Inflammatory macrophage treated with lipopolysaccharide for 1 hour (primary cell): ENCODE measurements at regions not wholly inside any gene's neighbourhood (a gene's known extent, or its start where the extent isn't known, plus 50 kb on each side); places are given as distances from the start of the nearest gene placed in this dataset.

Experiments
- DNase-seq, 2 donors: peaks; one replicate each; pipeline ENCODE4 v3.0.0-alpha.2; 2020 to 2022

- DNase-seq = no peak
These were observed 401.9 kb upstream of the IGFBP3 start for GRCh38 chr7:46322937-46323336.

- no peak for DNase-seq
These were observed 400.6 kb upstream of the IGFBP3 start for GRCh38 chr7:46321556-46322205.

GRCh38 chr7:46320956-46321355 is 399.9 kb upstream of the IGFBP3 start:
- DNase-seq = no peak

- DNase-seq = no peak
These were observed 398.8 kb upstream of the IGFBP3 start for GRCh38 chr7:46319841-46320240.

GRCh38 chr7:46318276-46318675 is 397.2 kb upstream of the IGFBP3 start:
- no peak for DNase-seq

GRCh38 chr7:46317256-46317655 is 396.2 kb upstream of the IGFBP3 start:
- DNase-seq = no peak

- DNase-seq = no peak
These were observed 394.8 kb upstream of the IGFBP3 start for GRCh38 chr7:46315891-46316290.

- DNase-seq = no peak
These were observed 380.6 kb upstream of the IGFBP3 start for GRCh38 chr7:46301677-46302076.

GRCh38 chr7:46297515-46297914 is 376.4 kb upstream of the IGFBP3 start:
- DNase-seq = no peak

GRCh38 chr7:46296526-46296925 is 375.5 kb upstream of the IGFBP3 start:
- no peak for DNase-seq

- no peak for DNase-seq
These were observed 373.3 kb upstream of the IGFBP3 start for GRCh38 chr7:46294381-46294780.

GRCh38 chr7:46292741-46293140 is 371.7 kb upstream of the IGFBP3 start:
- no peak for DNase-seq

- DNase-seq = no peak
These were observed 370.6 kb upstream of the IGFBP3 start for GRCh38 chr7:46291601-46292150.

GRCh38 chr7:46291050-46291438 is 370.0 kb upstream of the IGFBP3 start:
- no peak for DNase-seq

GRCh38 chr7:46290374-46291049 is 369.4 kb upstream of the IGFBP3 start:
- no peak for DNase-seq

GRCh38 chr7:46288861-46289260 is 367.8 kb upstream of the IGFBP3 start:
- DNase-seq = no peak

- DNase-seq = no peak
These were observed 366.9 kb upstream of the IGFBP3 start for GRCh38 chr7:46288010-46288409.

GRCh38 chr7:46286957-46287356 is 365.9 kb upstream of the IGFBP3 start:
- DNase-seq = no peak

GRCh38 chr7:46286356-46286755 is 365.3 kb upstream of the IGFBP3 start:
- DNase-seq = no peak

GRCh38 chr7:46285878-46286277 is 364.8 kb upstream of the IGFBP3 start:
- no peak for DNase-seq

GRCh38 chr7:46283852-46284251 is 362.8 kb upstream of the IGFBP3 start:
- no peak for DNase-seq

GRCh38 chr7:46282155-46282554 is 361.1 kb upstream of the IGFBP3 start:
- DNase-seq = no peak

GRCh38 chr7:46281071-46281470 is 360.0 kb upstream of the IGFBP3 start:
- DNase-seq = no peak

GRCh38 chr7:46279290-46279689 is 358.2 kb upstream of the IGFBP3 start:
- DNase-seq = no peak

- no peak for DNase-seq
These were observed 343.6 kb upstream of the IGFBP3 start for GRCh38 chr7:46264646-46265045.
